ENCODE measurements at regions not wholly inside any gene's neighbourhood (a gene's known extent, or its start where the extent isn't known, plus 50 kb on each side); places are given as distances from the start of the nearest gene placed in this dataset.
"Not testable (repeated sequence)": the region's sequence is repeated elsewhere in the genome, so short reads cannot be mapped to it uniquely, and the experiment has no call there.

GRCh38 chr22:22179858-22180257 is 64.7 kb upstream of the VPREB1 start:
- Histone ChIP-seq H3K4me3 (ENCODE audit: low read depth in 1 of 2, low read length in 1 of 2) (no peak overlapping the region), H3K4me1 (ENCODE audit: control insufficient read depth in 1 of 2, insufficient read depth in 1 of 2, low read depth in 1 of 2, low read length in 1 of 2) (no peaks in the 10 kb centered on the region), H3K9me3 (no peaks in the 10 kb centered on the region), H3K36me3 (no peaks in the 10 kb centered on the region), H3K27me3 (peaks cover 29% of the 10 kb centered on the region), H3K27ac (no peak overlapping the region)
- TF ChIP-seq CTCF (IDR thresholded peaks at IDR 0.05) = no peak

DNA sequence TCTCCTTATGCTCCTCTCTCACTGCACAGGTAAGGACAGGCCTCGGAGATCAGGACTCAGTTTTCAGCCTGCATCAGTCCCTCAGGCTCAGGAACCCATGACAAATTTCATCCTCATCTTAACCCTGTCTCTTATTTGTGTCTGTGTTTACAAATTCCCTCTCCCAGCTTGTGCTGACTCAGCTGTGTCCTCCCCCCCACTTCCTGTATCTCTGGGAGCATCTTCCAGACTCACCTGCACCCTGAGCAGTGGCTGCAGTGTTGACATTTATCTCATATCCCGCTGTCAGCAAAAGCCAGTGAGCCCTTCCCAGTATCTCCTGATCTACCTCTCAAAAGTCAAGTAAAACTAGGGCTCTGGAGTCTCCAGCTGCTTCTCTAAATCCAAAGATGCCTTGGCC is 65.6 kb upstream of the VPREB1 start:
- H3K9me3 ChIP-seq = no peaks in the 10 kb centered on the region
- H3K4me3 ChIP-seq (ENCODE audit: low read depth in 1 of 2, low read length in 1 of 2) = no peak overlapping the region
- H3K4me1 ChIP-seq (ENCODE audit: control insufficient read depth in 1 of 2, insufficient read depth in 1 of 2, low read depth in 1 of 2, low read length in 1 of 2) = no peaks in the 10 kb centered on the region
- no peak for TF ChIP-seq CTCF (IDR thresholded peaks at IDR 0.05)
- no peaks in the 10 kb centered on the region for H3K36me3 ChIP-seq
- no peak overlapping the region for H3K27ac ChIP-seq
- peaks cover 20% of the 10 kb centered on the region for H3K27me3 ChIP-seq

GRCh38 chr22:22178355-22178965 is 66.1 kb upstream of the VPREB1 start:
- TF ChIP-seq CTCF (IDR thresholded peaks at IDR 0.05) = no peak
- Histone ChIP-seq H3K4me1 (ENCODE audit: control insufficient read depth in 1 of 2, insufficient read depth in 1 of 2, low read depth in 1 of 2, low read length in 1 of 2) (no peaks in the 10 kb centered on the region), H3K27ac (no peak overlapping the region), H3K4me3 (ENCODE audit: low read depth in 1 of 2, low read length in 1 of 2) (no peak overlapping the region), H3K9me3 (no peaks in the 10 kb centered on the region), H3K36me3 (no peaks in the 10 kb centered on the region), H3K27me3 (peaks cover 16% of the 10 kb centered on the region)

DNA sequence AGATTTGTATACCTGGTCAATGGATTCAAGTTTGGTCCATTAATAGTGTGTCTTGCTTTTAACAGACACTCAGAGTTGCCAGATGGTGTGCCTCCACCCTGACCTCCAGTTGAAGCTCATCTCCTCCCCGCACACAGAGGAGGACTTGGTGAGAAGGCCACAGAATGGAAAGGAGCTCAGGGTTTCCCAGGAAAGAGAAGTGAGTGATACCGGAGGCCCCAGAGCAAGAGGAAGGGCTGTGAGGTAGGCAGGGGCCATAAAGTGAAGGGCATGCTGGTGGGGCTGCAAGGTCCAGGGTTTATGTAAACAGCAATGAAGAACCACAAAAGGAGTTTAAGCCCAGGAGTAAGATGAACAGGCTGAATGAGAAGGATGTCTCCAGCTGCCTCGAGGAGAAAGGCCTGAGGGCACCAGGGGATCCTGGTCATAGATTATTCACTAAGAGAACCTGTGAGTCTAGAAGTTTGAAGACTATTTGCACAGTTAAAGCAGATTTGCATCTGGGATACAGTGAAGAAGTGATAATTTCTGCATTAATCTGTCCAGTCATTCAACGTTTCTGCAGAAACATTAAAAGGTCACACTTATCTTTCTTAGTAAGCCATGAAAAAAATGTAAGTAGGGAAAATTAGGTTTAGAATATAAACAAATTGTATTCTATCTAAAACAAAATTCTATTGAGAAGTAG is 67.5 kb upstream of the VPREB1 start:
- no peaks in the 10 kb centered on the region for H3K4me1 ChIP-seq (ENCODE audit: control insufficient read depth in 1 of 2, insufficient read depth in 1 of 2, low read depth in 1 of 2, low read length in 1 of 2)
- no peak overlapping the region for H3K4me3 ChIP-seq (ENCODE audit: low read depth in 1 of 2, low read length in 1 of 2)
- H3K27me3 ChIP-seq = peaks cover 16% of the 10 kb centered on the region
- H3K36me3 ChIP-seq = no peaks in the 10 kb centered on the region
- H3K9me3 ChIP-seq = no peaks in the 10 kb centered on the region
- no peak overlapping the region for H3K27ac ChIP-seq
- no peak for TF ChIP-seq CTCF (IDR thresholded peaks at IDR 0.05)

- H3K9me3 ChIP-seq, H3K27me3 ChIP-seq: not testable (repeated sequence)
Observed at GRCh38 chr22:22172896-22173628, 71.5 kb upstream of the VPREB1 start.

More at GRCh38 chr22:22172896-22173628, 71.5 kb upstream of the VPREB1 start:
- H3K27ac ChIP-seq; H3K4me3 ChIP-seq (ENCODE audit: low read depth in 1 of 2, low read length in 1 of 2); H3K4me1 ChIP-seq (ENCODE audit: control insufficient read depth in 1 of 2, insufficient read depth in 1 of 2, low read depth in 1 of 2, low read length in 1 of 2); H3K36me3 ChIP-seq: not testable (repeated sequence)

Data from neutrophil (primary cell).